Thoracic aorta (tissue), 2 donors: ENCODE measurements at regions not wholly inside any gene's neighbourhood (a gene's known extent, or its start where the extent isn't known, plus 50 kb on each side); places are given as distances from the start of the nearest gene placed in this dataset.

ENCODE experiments used
- ATAC-seq: fragments of 150-250 bp; one replicate; pipeline ENCODE4 v1.8.0; 2017; ENCODE audit warnings: low read depth; ENCODE audit not compliant: insufficient number of reproducible peaks, low FRiP score
- DNase-seq: peaks from one replicate; pipeline ENCODE4 v3.0.0-alpha.2; 2020; ENCODE audit warnings: low spot score
- H3K27ac ChIP-seq, 2 donors: fragments of 200-600 bp; sonication (generic); 1 replicate in 1 of 2; 2 replicates in 1 of 2; pipeline ENCODE4 v1.5.1; 2016; ENCODE audit warnings: mild to moderate bottlenecking in 2 of 2, moderate library complexity in 2 of 2
- H3K27me3 ChIP-seq: fragments of 200-600 bp; sonication (generic); replicated peaks from 2 replicates; pipeline ENCODE4 v1.6.0; 2016; ENCODE audit warnings: mild to moderate bottlenecking; ENCODE audit not compliant: insufficient read depth
- H3K36me3 ChIP-seq: fragments of 200-600 bp; sonication (generic); one replicate; pipeline ENCODE4 v1.5.1; 2016
- H3K4me1 ChIP-seq, 2 donors: fragments of 200-600 bp; sonication (generic); 1 replicate in 1 of 2; 2 replicates in 1 of 2; pipeline versions ENCODE4 v1.5.1 to v1.6.0; 2016; ENCODE audit warnings: low read depth in 2 of 2, mild to moderate bottlenecking in 1 of 2; ENCODE audit not compliant: control insufficient read depth in 1 of 2
- H3K4me3 ChIP-seq: fragments of 200-600 bp; sonication (generic); 2 replicates; pipeline ENCODE4 v1.5.1; 2016; ENCODE audit warnings: mild to moderate bottlenecking
- H3K9me3 ChIP-seq: fragments of 200-600 bp; sonication (generic); 2 replicates; pipeline ENCODE4 v1.5.1; 2016
- TF ChIP-seq, protein P1 (sequence below): fragments of 200-600 bp; sonication (generic); IDR thresholded peaks from one replicate; pipeline ENCODE4 v1.5.1; 2019; ENCODE audit warnings: antibody characterized with exemption

DNA sequence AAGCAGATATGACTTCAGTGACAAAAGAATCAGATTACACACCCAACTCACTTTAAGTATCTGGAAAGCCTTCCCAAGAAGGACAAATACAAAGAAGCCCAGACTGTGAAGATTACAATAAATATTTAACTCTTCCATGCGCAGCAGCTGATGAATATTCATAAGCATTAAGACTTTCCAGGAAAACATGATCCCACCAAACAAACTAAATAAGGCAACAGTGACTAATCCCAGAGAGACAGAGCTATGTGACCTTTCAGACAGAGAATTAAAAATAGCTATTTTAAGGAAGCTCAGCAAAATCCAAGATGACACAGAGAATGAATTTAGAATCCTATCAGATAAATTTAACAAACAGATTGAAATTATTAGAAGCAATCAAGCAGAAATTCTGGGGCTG lies 108.2 kb upstream of the UBE2E3 start:
- Histone ChIP-seq H3K9me3 (no peaks in the 10 kb centered on the region), H3K4me1 (no peaks in the 10 kb centered on the region), H3K27me3 (no peaks in the 10 kb centered on the region), H3K27ac (no peak overlapping the region), H3K4me3 (no peak overlapping the region), H3K36me3 (no peaks in the 10 kb centered on the region)
- DNase-seq (no peak), ATAC-seq (no peak)
- TF ChIP-seq, protein P1, sequence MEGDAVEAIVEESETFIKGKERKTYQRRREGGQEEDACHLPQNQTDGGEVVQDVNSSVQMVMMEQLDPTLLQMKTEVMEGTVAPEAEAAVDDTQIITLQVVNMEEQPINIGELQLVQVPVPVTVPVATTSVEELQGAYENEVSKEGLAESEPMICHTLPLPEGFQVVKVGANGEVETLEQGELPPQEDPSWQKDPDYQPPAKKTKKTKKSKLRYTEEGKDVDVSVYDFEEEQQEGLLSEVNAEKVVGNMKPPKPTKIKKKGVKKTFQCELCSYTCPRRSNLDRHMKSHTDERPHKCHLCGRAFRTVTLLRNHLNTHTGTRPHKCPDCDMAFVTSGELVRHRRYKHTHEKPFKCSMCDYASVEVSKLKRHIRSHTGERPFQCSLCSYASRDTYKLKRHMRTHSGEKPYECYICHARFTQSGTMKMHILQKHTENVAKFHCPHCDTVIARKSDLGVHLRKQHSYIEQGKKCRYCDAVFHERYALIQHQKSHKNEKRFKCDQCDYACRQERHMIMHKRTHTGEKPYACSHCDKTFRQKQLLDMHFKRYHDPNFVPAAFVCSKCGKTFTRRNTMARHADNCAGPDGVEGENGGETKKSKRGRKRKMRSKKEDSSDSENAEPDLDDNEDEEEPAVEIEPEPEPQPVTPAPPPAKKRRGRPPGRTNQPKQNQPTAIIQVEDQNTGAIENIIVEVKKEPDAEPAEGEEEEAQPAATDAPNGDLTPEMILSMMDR = no peak

DNA sequence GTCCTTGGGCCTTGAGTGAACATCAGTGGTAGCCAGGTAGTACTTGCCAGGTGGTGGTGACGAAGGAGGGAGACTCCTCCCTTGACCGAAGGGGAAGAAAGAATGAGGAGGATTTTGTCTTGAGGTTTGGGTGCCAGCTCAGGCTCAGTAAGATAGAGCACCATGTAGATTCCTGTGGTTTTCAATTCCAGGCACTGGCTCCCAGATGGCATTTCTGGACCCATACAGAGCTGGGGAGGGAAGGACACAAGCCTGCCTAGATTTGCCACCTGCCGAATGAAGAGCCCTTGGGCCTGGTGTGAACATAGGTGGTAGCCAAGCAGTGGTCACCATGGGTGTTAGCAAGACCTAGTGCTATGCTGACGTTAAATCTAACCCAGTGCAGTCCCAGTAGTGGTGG lies 108.8 kb upstream of the UBE2E3 start:
- no peaks in the 10 kb centered on the region for H3K4me1 ChIP-seq
- no peaks in the 10 kb centered on the region for H3K27me3 ChIP-seq
- H3K9me3 ChIP-seq = no peaks in the 10 kb centered on the region
- no peak for ATAC-seq
- DNase-seq = no peak
- H3K36me3 ChIP-seq = no peaks in the 10 kb centered on the region
- H3K27ac ChIP-seq = no peak overlapping the region
- TF ChIP-seq, protein P1 = no peak
- no peak overlapping the region for H3K4me3 ChIP-seq

DNA sequence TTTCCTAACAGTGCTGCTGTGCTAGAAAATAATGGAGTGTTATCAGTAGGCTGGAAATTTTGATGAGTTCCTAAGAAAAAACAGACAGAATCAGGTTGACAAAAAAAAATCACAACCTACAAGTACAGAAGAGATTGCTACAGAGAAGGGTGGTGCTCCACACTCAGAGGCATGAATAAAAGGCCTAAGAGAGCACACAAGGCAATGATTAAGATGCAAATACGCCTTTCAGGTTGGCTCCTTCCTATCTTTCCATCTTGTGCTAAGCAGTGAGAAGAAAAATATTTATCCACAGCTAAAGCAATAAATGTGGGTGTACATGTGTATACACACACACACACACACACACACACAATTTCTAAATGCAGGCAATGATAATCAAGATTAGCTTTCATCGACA lies 130.6 kb upstream of the UBE2E3 start:
- TF ChIP-seq, protein P1 = no peak
- no peaks in the 10 kb centered on the region for H3K9me3 ChIP-seq
- no peak overlapping the region for H3K4me3 ChIP-seq
- H3K36me3 ChIP-seq = no peaks in the 10 kb centered on the region
- no peak overlapping the region for H3K27ac ChIP-seq
- no peaks in the 10 kb centered on the region for H3K4me1 ChIP-seq
- DNase-seq = no peak
- no peak for ATAC-seq
- no peaks in the 10 kb centered on the region for H3K27me3 ChIP-seq

DNA sequence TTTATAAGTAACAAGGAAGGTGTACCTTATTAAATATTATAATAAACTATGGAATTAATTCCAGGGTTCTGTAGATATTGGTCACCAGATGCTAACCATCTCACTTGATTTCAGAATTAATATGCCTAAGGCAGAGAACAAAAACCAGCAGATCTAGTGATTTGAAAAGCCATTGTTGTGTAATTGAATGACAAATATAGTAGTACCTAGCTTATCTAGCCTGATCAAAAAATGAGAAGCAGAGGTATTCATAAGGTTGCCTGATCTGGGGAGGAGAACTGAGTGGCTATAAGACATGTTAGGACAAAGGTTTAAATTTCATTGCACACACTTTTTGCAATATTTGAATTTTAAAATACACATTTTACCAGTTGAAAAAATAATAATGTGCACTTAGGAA lies 132.0 kb upstream of the UBE2E3 start:
- Histone ChIP-seq H3K4me3 (no peak overlapping the region), H3K27me3 (no peaks in the 10 kb centered on the region), H3K36me3 (no peaks in the 10 kb centered on the region), H3K27ac (no peak overlapping the region), H3K9me3 (no peaks in the 10 kb centered on the region), H3K4me1 (no peaks in the 10 kb centered on the region)
- TF ChIP-seq, protein P1 = no peak
- ATAC-seq (no peak), DNase-seq (no peak)

DNA sequence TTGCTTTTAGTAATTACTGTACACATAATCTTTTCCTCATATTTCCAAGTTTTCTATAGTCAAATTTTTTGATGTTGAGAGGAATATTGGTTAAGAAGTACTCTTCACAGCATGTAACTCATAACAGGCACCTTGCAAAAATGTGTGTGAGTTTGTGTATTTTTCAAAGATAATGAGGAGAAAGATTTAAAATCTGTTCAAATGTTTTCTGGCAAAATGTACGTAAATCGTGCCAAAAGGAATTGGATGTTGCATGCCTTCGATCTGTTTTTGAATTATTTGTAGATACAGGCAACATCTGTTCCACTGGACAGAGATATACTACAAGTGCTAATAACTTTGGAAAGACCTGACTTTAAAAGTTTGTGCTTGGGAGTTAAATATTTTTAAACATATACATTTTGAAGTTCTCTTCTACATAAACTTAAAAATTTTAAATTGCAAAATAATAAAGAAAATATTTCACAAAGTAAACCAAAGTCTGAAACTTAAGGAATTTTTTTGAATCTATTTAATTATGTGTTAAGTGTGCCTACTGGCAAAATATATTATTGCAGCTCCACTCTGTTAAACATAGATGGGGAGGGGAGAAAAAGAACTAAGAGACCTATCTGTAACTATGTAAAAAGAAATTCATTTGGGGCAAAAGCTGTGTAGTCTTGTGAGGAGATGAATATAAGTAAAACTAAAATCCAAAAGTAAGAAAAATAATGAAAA lies 133.5 kb upstream of the UBE2E3 start:
- ATAC-seq = no peak

More for the DNA sequence above, 133.5 kb upstream of the UBE2E3 start:
- Histone ChIP-seq H3K36me3 (no peaks in the 10 kb centered on the region), H3K4me1 (no peaks in the 10 kb centered on the region), H3K27ac (no peak overlapping the region), H3K4me3 (no peak overlapping the region), H3K9me3 (no peaks in the 10 kb centered on the region), H3K27me3 (no peaks in the 10 kb centered on the region)
- no peak for DNase-seq
- TF ChIP-seq, protein P1 = no peak
